Brain microvascular endothelial cell (primary cell): ENCODE measurements at regions not wholly inside any gene's neighbourhood (a gene's known extent, or its start where the extent isn't known, plus 50 kb on each side); places are given as distances from the start of the nearest gene placed in this dataset.

Experiments used
- DNase-seq: peaks from one replicate; pipeline ENCODE4 v3.0.0-alpha.2; 2020
- H3K27ac ChIP-seq: fragments of 250-450 bp; sonication (Bioruptor Pico); 2 replicates; pipeline ENCODE4 v1.5.1; 2020; ENCODE audit warnings: mild to moderate bottlenecking, moderate library complexity
- H3K27me3 ChIP-seq: fragments of 250-450 bp; sonication (Bioruptor Pico); replicated peaks from 2 replicates; pipeline ENCODE4 v1.5.1; 2020; ENCODE audit warnings: mild to moderate bottlenecking
- H3K36me3 ChIP-seq: fragments of 250-450 bp; sonication (Bioruptor Pico); replicated peaks from 2 replicates; pipeline ENCODE4 v1.5.1; 2020; ENCODE audit warnings: mild to moderate bottlenecking
- H3K4me3 ChIP-seq: 2 replicates; pipeline ENCODE4 v1.5.1; 2011; ENCODE audit warnings: low read depth, mild to moderate bottlenecking, control low read depth, low read length, moderate library complexity
- CTCF ChIP-seq: IDR thresholded peaks from 2 replicates; pipeline ENCODE4 v1.5.1; 2011; ENCODE audit warnings: low read depth, mild to moderate bottlenecking, moderate library complexity, low read length, control low read depth, inconsistent platforms; ENCODE audit errors: missing control alignments
- in situ Hi-C: cut with HindIII; loops from 2 replicates; pipeline ENCODE4 v1.10.0; 2017; ENCODE audit warnings: low sequenced_read_pairs, low pct_ligation_motif_present

- TF ChIP-seq CTCF: no peak
- DNase-seq: no peak
- Histone ChIP-seq H3K36me3 (no peaks in the 10 kb centered on the region), H3K27ac (no peak overlapping the region), H3K4me3 (no peak overlapping the region), H3K27me3 (no peaks in the 10 kb centered on the region)
- in situ Hi-C loops: no loop called here
Observed at GRCh38 chr3:139159356-139159755, 114.7 kb upstream of the PRR23C start.

GRCh38 chr3:139173372-139174108 lies 128.8 kb upstream of the PRR23C start:
- DNase-seq: peak; percentile 3
- Histone ChIP-seq H3K4me3 (peak overlapping the region; percentile 9), H3K27ac (no peak overlapping the region), H3K27me3 (no peaks in the 10 kb centered on the region), H3K36me3 (no peaks in the 10 kb centered on the region)
- in situ Hi-C loops: no loop called here
- TF ChIP-seq CTCF: no peak

- in situ Hi-C loops: no loop called here
- no peak overlapping the region for H3K27ac ChIP-seq
- no peaks in the 10 kb centered on the region for H3K27me3 ChIP-seq
- H3K4me3 ChIP-seq: no peak overlapping the region
- H3K36me3 ChIP-seq: no peaks in the 10 kb centered on the region
- no peak for DNase-seq
- TF ChIP-seq CTCF: no peak
Observed at GRCh38 chr3:139180489-139180888, 135.8 kb upstream of the PRR23C start.

GRCh38 chr3:139182143-139182542 lies 137.5 kb upstream of the PRR23C start:
- in situ Hi-C loops: no loop called here
- DNase-seq: no peak
- TF ChIP-seq CTCF: no peak
- H3K36me3 ChIP-seq: no peaks in the 10 kb centered on the region
- no peak overlapping the region for H3K4me3 ChIP-seq
- no peak overlapping the region for H3K27ac ChIP-seq
- H3K27me3 ChIP-seq: no peaks in the 10 kb centered on the region

GRCh38 chr3:139182598-139182997 lies 137.9 kb upstream of the PRR23C start:
- DNase-seq: no peak
- TF ChIP-seq CTCF: no peak
- Histone ChIP-seq H3K27me3 (no peaks in the 10 kb centered on the region), H3K4me3 (no peak overlapping the region), H3K36me3 (no peaks in the 10 kb centered on the region), H3K27ac (no peak overlapping the region)
- in situ Hi-C loops: no loop called here

GRCh38 chr3:139185527-139185926 lies 140.8 kb upstream of the PRR23C start:
- TF ChIP-seq CTCF: no peak
- no peak overlapping the region for H3K27ac ChIP-seq
- no peaks in the 10 kb centered on the region for H3K27me3 ChIP-seq
- in situ Hi-C loops: no loop called here
- no peak overlapping the region for H3K4me3 ChIP-seq
- no peaks in the 10 kb centered on the region for H3K36me3 ChIP-seq
- no peak for DNase-seq
